Aorta (tissue), 5 donors: ENCODE measurements at regions not wholly inside any gene's neighbourhood (a gene's known extent, or its start where the extent isn't known, plus 50 kb on each side); places are given as distances from the start of the nearest gene placed in this dataset.

Experiments used
- ATAC-seq: fragments of 200-7000 bp; cut with Tn5 transposase; one replicate; pipeline ENCODE4 v1.9.1; 2022; ENCODE audit warnings: moderate library complexity; ENCODE audit not compliant: low FRiP score
- DNase-seq, 2 donors: peaks; one replicate each; pipeline ENCODE4 v3.0.0-alpha.2; 2020
- H3K27ac ChIP-seq, 2 donors: one replicate each; pipeline ENCODE4 v1.5.1; 2013; ENCODE audit warnings: low read length in 2 of 2, mild to moderate bottlenecking in 2 of 2, moderate library complexity in 2 of 2, control low read depth in 1 of 2, inconsistent platforms in 1 of 2, low read depth in 1 of 2
- H3K27me3 ChIP-seq, 2 donors: one replicate each; pipeline ENCODE4 v1.6.1; 2013; ENCODE audit warnings: control low read depth in 1 of 2, low read length in 1 of 2, mild to moderate bottlenecking in 1 of 2, moderate library complexity in 1 of 2; ENCODE audit not compliant: insufficient read depth in 2 of 2, control insufficient read depth in 1 of 2
- H3K36me3 ChIP-seq, 2 donors: one replicate each; pipeline ENCODE4 v1.6.1; 2013; ENCODE audit warnings: control low read depth in 1 of 2, low read length in 1 of 2, mild to moderate bottlenecking in 1 of 2; ENCODE audit not compliant: insufficient read depth in 2 of 2, control insufficient read depth in 1 of 2
- H3K4me1 ChIP-seq, 2 donors: one replicate each; pipeline ENCODE4 v1.6.1; 2013; ENCODE audit warnings: low read length in 2 of 2, control low read depth in 1 of 2, mild to moderate bottlenecking in 1 of 2, moderate library complexity in 1 of 2; ENCODE audit not compliant: insufficient read depth in 2 of 2, control insufficient read depth in 1 of 2
- H3K4me3 ChIP-seq, 2 donors: one replicate each; pipeline ENCODE4 v1.5.1; 2013; ENCODE audit warnings: low read length in 2 of 2, control low read depth in 1 of 2, mild to moderate bottlenecking in 1 of 2
- H3K9me3 ChIP-seq: one replicate; pipeline ENCODE4 v1.6.1; 2013; ENCODE audit warnings: mild to moderate bottlenecking, low read length; ENCODE audit not compliant: control insufficient read depth
- WGBS, 2 donors: extraction: QIAGEN DNeasy Blood & Tissue Kit; methylation state at CpG; one replicate each; pipeline ENCODE4 v1.1.7; 2013; 5-methylcytosine and 5-hydroxymethylcytosine counted together
- intact Hi-C, 2 donors: fragments of 100-400 bp; cut with DNase I; formaldehyde crosslinking; loops; one replicate each; pipeline versions ENCODE4 v1.14.2 to v1.15.0; 2022
- donor health status: healthy with polysubstance abuse.
- donor health status: Bipolar disorder and iron deficiency.
- donor health status: DM: no; HTN: no; CAD: no.
- donor health status: DM: no; HTN: no; CAD: no.
- donor health status: DM: yes; HTN: yes; CAD: no.

GRCh38 chr5:174545926-174546325, 178.5 kb upstream of the MSX2 start:
- Histone ChIP-seq H3K4me1 (peaks cover 1 to 16% of the 10 kb centered on the region in 2 donors), H3K4me3 (no peak overlapping the region), H3K27ac (no peak overlapping the region), H3K36me3 (no peaks in the 10 kb centered on the region), H3K9me3 (no peaks in the 10 kb centered on the region), H3K27me3 (no peaks in the 10 kb centered on the region)
- intact Hi-C loops, result no loop called here
- ATAC-seq (no peak), DNase-seq (no peak)
- WGBS, 2 donors, result 94% methylated on average over 3 of the region's 3 CpGs

- H3K4me1 ChIP-seq, result peaks cover 1 to 16% of the 10 kb centered on the region in 2 donors
- 63 to 66% methylated on average over 7 of the region's 7 CpGs for WGBS, 2 donors
- H3K36me3 ChIP-seq, result no peaks in the 10 kb centered on the region
- no peaks in the 10 kb centered on the region for H3K27me3 ChIP-seq
- H3K27ac ChIP-seq, result no peak overlapping the region
- ATAC-seq (no peak), DNase-seq (no peak)
- no peak overlapping the region for H3K4me3 ChIP-seq
- H3K9me3 ChIP-seq, result no peaks in the 10 kb centered on the region
- intact Hi-C loops, result no loop called here
Measured at GRCh38 chr5:174547814-174548213, 176.6 kb upstream of the MSX2 start.

DNA sequence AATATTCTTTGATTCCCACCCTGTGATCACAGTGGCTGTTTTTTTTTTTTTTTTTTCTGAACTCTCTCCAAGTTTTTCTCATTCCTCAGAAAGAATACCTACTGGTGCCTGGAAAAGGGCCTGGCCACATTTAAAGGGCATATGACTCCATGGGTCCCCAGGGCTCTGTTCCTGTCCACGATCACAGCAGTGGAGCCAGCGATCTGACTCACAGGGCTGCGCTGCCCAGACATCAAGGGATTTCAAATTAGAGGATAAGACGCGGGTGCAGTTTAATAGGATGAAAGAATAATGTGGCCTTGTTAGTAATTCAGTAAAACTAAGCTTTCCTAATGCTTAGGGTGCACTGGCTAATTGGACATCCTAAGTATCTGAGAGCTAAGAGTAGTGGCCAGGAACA, 175.1 kb upstream of the MSX2 start:
- DNase-seq (peak; percentile 72 to 89), ATAC-seq (peak; percentile 78)
- H3K27ac ChIP-seq, result no peak overlapping the region
- H3K9me3 ChIP-seq, result no peaks in the 10 kb centered on the region
- intact Hi-C loops, result no loop called here
- H3K27me3 ChIP-seq, result no peaks in the 10 kb centered on the region
- 4 to 7% methylated on average over 5 of the region's 5 CpGs for WGBS, 2 donors
- H3K4me3 ChIP-seq, result no peak overlapping the region
- H3K36me3 ChIP-seq, result no peaks in the 10 kb centered on the region
- H3K4me1 ChIP-seq, result peaks cover 1 to 16% of the 10 kb centered on the region in 2 donors

- ATAC-seq, result no peak
- Histone ChIP-seq H3K9me3 (no peaks in the 10 kb centered on the region), H3K27ac (no peak overlapping the region), H3K4me1 (peaks cover 1 to 16% of the 10 kb centered on the region in 2 donors), H3K27me3 (no peaks in the 10 kb centered on the region), H3K36me3 (no peaks in the 10 kb centered on the region), H3K4me3 (no peak overlapping the region)
- intact Hi-C loops, result loop anchor here in 1 of 2 donors (10.0 kb wide), 1 partner anchor 175 kb away; the partner anchor contains the start of gene MSX2
- 63 to 70% methylated on average over 6 of the region's 6 CpGs for WGBS, 2 donors
- DNase-seq, result no peak
Measured at GRCh38 chr5:174550026-174550425, 174.4 kb upstream of the MSX2 start.

- Histone ChIP-seq H3K4me1 (peaks cover 1 to 16% of the 10 kb centered on the region in 2 donors), H3K27ac (no peak overlapping the region), H3K4me3 (no peak overlapping the region), H3K36me3 (no peaks in the 10 kb centered on the region), H3K27me3 (no peaks in the 10 kb centered on the region), H3K9me3 (no peaks in the 10 kb centered on the region)
- WGBS, 2 donors, result 95% methylated on average over 8 of the region's 8 CpGs
- DNase-seq (no peak), ATAC-seq (no peak)
- intact Hi-C loops, result loop anchor here in 1 of 2 donors (10.0 kb wide), 1 partner anchor 172 kb away; the partner anchor contains the start of gene MSX2
Measured at GRCh38 chr5:174552428-174552827, 172.0 kb upstream of the MSX2 start.

- peak; percentile 94 for DNase-seq
- peaks cover 1 to 13% of the 10 kb centered on the region in 2 donors for H3K4me1 ChIP-seq
- WGBS, 2 donors, result 5 to 7% methylated on average over 12 of the region's 12 CpGs
Measured at GRCh38 chr5:174553556-174553955, 170.8 kb upstream of the MSX2 start.

DNA sequence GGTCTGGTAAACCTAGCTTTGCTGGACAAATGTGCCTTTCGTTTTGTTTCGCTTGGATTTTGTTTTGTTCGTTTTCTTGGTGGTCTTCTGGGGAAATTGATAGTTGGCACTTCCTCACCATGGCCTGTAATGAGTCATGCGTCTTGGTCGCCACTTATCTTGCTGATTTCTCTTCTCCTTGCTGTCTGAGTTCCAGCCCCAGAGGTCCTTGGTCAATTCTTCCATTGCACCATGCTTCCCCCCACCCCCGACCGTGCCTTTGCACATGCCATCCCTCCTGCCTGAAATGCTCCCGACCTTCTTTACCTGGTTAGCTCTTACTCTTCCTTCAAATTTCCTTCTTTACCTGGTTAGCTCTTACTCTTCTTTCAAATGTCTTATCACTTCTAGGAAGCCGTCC, 168.7 kb upstream of the MSX2 start:
- Histone ChIP-seq H3K27ac (no peak overlapping the region), H3K9me3 (no peaks in the 10 kb centered on the region), H3K4me1 (no peaks in the 10 kb centered on the region), H3K4me3 (no peak overlapping the region), H3K27me3 (peaks cover 0 to 2% of the 10 kb centered on the region in 2 donors), H3K36me3 (no peaks in the 10 kb centered on the region)
- intact Hi-C loops, result loop anchor here in 1 of 2 donors (10.0 kb wide), 1 partner anchor 169 kb away; the partner anchor contains the start of gene MSX2
- ATAC-seq (no peak), DNase-seq (no peak)
- 81 to 82% methylated on average over 9 of the region's 9 CpGs for WGBS, 2 donors

More at GRCh38 chr5:174553556-174553955, 170.8 kb upstream of the MSX2 start:
- no peaks in the 10 kb centered on the region for H3K36me3 ChIP-seq
- H3K4me3 ChIP-seq, result no peak overlapping the region
- intact Hi-C loops, result loop anchor here in 1 of 2 donors (10.0 kb wide), 1 partner anchor 171 kb away; the partner anchor contains the start of gene MSX2
- H3K27ac ChIP-seq, result peak overlapping the region in 1 of 2 donors; percentile 56
- peak; percentile 92 for ATAC-seq
- H3K27me3 ChIP-seq, result no peaks in the 10 kb centered on the region
- H3K9me3 ChIP-seq, result no peaks in the 10 kb centered on the region

- WGBS, 2 donors, result 27 to 32% methylated on average over 3 of the region's 3 CpGs
- no peak overlapping the region for H3K27ac ChIP-seq
- intact Hi-C loops, result loop anchor here in 1 of 2 donors (10.0 kb wide), 1 partner anchor 168 kb away; the partner anchor contains the start of gene MSX2
- H3K27me3 ChIP-seq, result peaks cover 0 to 2% of the 10 kb centered on the region in 2 donors
- ATAC-seq, result no peak
- no peaks in the 10 kb centered on the region for H3K36me3 ChIP-seq
- H3K4me3 ChIP-seq, result no peak overlapping the region
- H3K4me1 ChIP-seq, result no peaks in the 10 kb centered on the region
- H3K9me3 ChIP-seq, result no peaks in the 10 kb centered on the region
- DNase-seq, result no peak
Measured at GRCh38 chr5:174556756-174557155, 167.6 kb upstream of the MSX2 start.

DNA sequence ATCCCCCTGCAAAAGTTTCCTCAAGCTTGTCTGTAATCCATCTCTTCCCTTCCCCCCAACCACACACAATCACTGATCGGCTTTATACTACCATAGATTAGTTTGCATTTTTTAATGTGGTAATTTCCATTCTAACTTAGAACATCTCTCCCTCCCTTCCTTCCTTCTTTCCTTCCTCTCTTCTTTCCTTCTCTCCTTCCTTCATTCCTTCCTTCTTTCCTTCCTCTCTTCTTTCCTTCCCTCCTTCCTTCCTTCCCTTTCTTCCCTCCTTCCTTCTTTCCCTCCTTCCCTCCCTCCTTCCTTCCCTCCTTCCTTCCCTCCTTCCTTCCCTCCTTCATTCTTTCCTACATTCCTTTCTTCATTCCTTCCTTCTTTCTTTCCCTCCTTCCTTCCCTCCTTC, 166.2 kb upstream of the MSX2 start:
- no peak for ATAC-seq
- Histone ChIP-seq H3K9me3 (no peaks in the 10 kb centered on the region), H3K4me3 (no peak overlapping the region), H3K27me3 (peaks cover 0 to 2% of the 10 kb centered on the region in 2 donors), H3K36me3 (no peaks in the 10 kb centered on the region), H3K27ac (no peak overlapping the region), H3K4me1 (no peaks in the 10 kb centered on the region)
- intact Hi-C loops, result loop anchor here in 1 of 2 donors (10.0 kb wide), 1 partner anchor 167 kb away; the partner anchor contains the start of gene MSX2
- no peak for DNase-seq
- 84 to 87% methylated on average over 1 of the region's 1 CpG for WGBS, 2 donors
